ENCODE measurements at regions not wholly inside any gene's neighbourhood (a gene's known extent, or its start where the extent isn't known, plus 50 kb on each side); places are given as distances from the start of the nearest gene placed in this dataset.
A peak's percentile ranks its signal among the peaks of the same experiment; 100 is the strongest.

GRCh38 chr4:124188595-124188994 lies 523.9 kb downstream of the ANKRD50 start:
- H3K4me3 ChIP-seq, result no peak overlapping the region
- peak overlapping the region in 1 of 21 experiments; percentile 21 for H3K27ac ChIP-seq

GRCh38 chr4:124189545-124189944 lies 523.0 kb downstream of the ANKRD50 start:
- Histone ChIP-seq H3K27ac (no peak overlapping the region), H3K4me3 (no peak overlapping the region)

GRCh38 chr4:124191329-124191728 lies 521.2 kb downstream of the ANKRD50 start:
- Histone ChIP-seq H3K4me3 (no peak overlapping the region), H3K27ac (no peak overlapping the region)

- H3K4me3 ChIP-seq, result no peak overlapping the region
- no peak overlapping the region for H3K27ac ChIP-seq
Observed at GRCh38 chr4:124192544-124192943, 520.0 kb downstream of the ANKRD50 start.

GRCh38 chr4:124199185-124199584 lies 513.3 kb downstream of the ANKRD50 start:
- no peak overlapping the region for H3K4me3 ChIP-seq
- H3K27ac ChIP-seq, result no peak overlapping the region

GRCh38 chr4:124199755-124200154 lies 512.8 kb downstream of the ANKRD50 start:
- Histone ChIP-seq H3K4me3 (no peak overlapping the region), H3K27ac (no peak overlapping the region)

- H3K4me3 ChIP-seq, result no peak overlapping the region
- H3K27ac ChIP-seq, result peak overlapping the region in 1 of 21 experiments; percentile 11
Observed at GRCh38 chr4:124201636-124202035, 510.9 kb downstream of the ANKRD50 start.

GRCh38 chr4:124202099-124202498 lies 510.4 kb downstream of the ANKRD50 start:
- Histone ChIP-seq H3K27ac (peak overlapping the region in 2 of 21 experiments; percentile 6 to 11), H3K4me3 (no peak overlapping the region)

GRCh38 chr4:124203613-124204238 lies 508.8 kb downstream of the ANKRD50 start:
- Histone ChIP-seq H3K27ac (no peak overlapping the region), H3K4me3 (no peak overlapping the region)

- H3K27ac ChIP-seq, result no peak overlapping the region
Observed at GRCh38 chr4:124206779-124207605, 505.5 kb downstream of the ANKRD50 start.

GRCh38 chr4:124209211-124209610 lies 503.3 kb downstream of the ANKRD50 start:
- Histone ChIP-seq H3K4me3 (no peak overlapping the region), H3K27ac (peak overlapping the region in 2 of 21 experiments; percentile 16 to 31)

More at GRCh38 chr4:124206779-124207605, 505.5 kb downstream of the ANKRD50 start:
- no peak overlapping the region for H3K4me3 ChIP-seq

GRCh38 chr4:124209626-124210025 lies 502.9 kb downstream of the ANKRD50 start:
- no peak overlapping the region for H3K4me3 ChIP-seq
- peak overlapping the region in 2 of 21 experiments; percentile 16 to 31 for H3K27ac ChIP-seq

GRCh38 chr4:124210746-124211145 lies 501.8 kb downstream of the ANKRD50 start:
- no peak overlapping the region for H3K27ac ChIP-seq

GRCh38 chr4:124212815-124213630 lies 499.5 kb downstream of the ANKRD50 start:
- Histone ChIP-seq H3K27ac (peak overlapping the region in 4 of 21 experiments; percentile 10 to 45 (median 24)), H3K4me3 (no peak overlapping the region)

More at GRCh38 chr4:124210746-124211145, 501.8 kb downstream of the ANKRD50 start:
- H3K4me3 ChIP-seq, result no peak overlapping the region

GRCh38 chr4:124219389-124219788 lies 493.1 kb downstream of the ANKRD50 start:
- no peak overlapping the region for H3K4me3 ChIP-seq

GRCh38 chr4:124224256-124224655 lies 488.3 kb downstream of the ANKRD50 start:
- no peak overlapping the region for H3K4me3 ChIP-seq
- no peak overlapping the region for H3K27ac ChIP-seq

More at GRCh38 chr4:124219389-124219788, 493.1 kb downstream of the ANKRD50 start:
- H3K27ac ChIP-seq, result no peak overlapping the region

- H3K4me3 ChIP-seq, result no peak overlapping the region
- H3K27ac ChIP-seq, result no peak overlapping the region
Observed at GRCh38 chr4:124227981-124228380, 484.6 kb downstream of the ANKRD50 start.

GRCh38 chr4:124230268-124230667 lies 482.3 kb downstream of the ANKRD50 start:
- H3K4me3 ChIP-seq, result no peak overlapping the region
- no peak overlapping the region for H3K27ac ChIP-seq

- Histone ChIP-seq H3K27ac (no peak overlapping the region), H3K4me3 (no peak overlapping the region)
Observed at GRCh38 chr4:124234771-124235170, 477.8 kb downstream of the ANKRD50 start.

Measured in skin epidermis (tissue), 12 donors.